GM18870 (cell line): ENCODE measurements at regions not wholly inside any gene's neighbourhood (a gene's known extent, or its start where the extent isn't known, plus 50 kb on each side); places are given as distances from the start of the nearest gene placed in this dataset.
A peak's percentile ranks its signal among the peaks of the same experiment; 100 is the strongest.
"Not testable (repeated sequence)": the region's sequence is repeated elsewhere in the genome, so short reads cannot be mapped to it uniquely, and the experiment has no call there.

Experiments
- ATAC-seq: cut with Tn5 transposase; IDR thresholded peaks from one replicate; pipeline ENCODE4 v1.9.1; 2021; ENCODE audit warnings: moderate library complexity; ENCODE audit not compliant: unreplicated experiment

DNA sequence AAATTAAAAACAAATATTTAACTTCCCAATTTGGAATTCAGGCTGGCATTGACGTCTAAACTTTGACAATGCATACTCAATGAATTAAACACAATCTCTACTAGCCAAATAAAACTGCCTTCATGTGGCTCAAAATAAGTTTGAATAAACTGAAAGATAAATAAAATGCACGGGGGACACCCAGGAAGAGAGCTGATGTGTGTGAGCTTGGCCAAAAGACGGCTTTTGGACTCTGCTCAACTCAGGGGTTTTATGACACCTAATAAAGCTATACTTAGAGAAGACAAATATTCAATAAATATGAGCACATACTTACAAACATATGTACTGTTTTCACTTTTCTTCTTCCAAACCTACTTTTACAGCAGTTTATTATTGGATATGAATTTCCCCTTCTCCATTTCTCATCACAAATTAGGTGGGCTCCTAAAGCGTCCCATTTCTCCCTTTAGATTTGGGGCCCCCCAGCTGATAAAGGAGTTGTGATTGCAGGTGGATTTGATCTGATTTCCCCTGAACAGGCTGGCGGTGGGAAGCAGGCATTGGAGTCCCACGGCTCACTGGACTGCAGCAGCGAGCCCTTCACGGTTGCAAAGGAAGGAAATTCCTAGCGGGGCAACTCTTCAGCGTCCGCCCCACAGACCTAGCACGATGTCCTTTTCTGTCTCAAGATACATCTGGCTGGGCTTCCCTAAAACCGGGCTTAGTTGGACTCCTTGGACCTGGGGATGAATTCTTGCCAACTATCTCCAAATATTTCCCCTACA is 79.6 kb downstream of the INSIG1 start:
- no peak for ATAC-seq

DNA sequence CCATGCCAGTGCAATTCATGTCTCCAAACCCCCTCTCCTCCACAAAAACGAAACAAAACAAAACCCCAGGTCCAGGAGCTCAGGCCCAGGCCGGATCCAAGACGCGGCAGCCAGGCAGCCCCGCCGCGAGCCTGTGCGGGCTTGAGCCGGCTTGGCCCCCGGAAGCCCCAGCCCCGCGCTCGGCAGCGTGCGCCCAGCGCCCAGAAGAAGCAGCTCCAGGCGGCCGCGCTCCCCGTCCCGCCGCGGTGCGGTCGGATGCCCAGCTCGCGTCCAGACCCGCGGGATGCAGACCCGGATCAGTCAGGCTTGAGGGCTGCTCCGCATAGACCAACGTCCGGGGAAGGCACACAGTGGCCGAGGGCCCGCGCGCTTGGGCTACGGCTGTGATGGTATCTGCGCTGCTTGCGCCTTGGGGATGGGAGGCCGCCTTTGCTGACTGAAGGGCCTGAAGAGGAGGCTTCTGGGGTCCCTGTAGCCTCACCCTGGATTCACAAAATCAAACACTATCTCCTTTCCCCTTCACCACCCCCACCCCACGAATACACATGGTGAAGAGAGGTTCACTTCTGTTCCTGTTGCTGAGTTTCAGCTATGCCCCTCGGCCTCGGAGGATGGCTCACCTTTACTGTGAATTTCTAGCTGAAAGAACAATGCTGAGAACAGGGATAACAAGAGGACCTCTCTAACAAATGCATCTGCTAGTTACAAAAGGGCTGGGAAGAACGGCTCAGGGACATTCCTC is 79.9 kb upstream of the EN2 start:
- ATAC-seq: no peak

DNA sequence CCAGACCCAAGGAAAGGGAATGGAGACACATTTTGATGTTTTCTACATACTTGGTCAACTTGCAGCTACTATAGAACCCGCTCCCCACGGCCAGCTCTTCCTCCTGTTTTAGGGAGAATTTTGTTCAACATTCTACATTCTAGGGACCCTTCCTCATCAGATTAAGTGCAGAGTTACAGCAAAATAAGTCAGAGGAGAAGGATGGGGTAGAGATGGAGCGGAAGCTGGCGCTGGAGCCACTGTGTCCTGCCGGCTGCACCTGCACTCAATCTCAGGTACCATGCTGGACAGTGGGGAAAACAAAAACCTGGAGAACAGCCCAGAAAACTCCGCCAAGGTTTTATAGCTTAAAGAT is 79.4 kb upstream of the EN2 start:
- ATAC-seq: no peak

DNA sequence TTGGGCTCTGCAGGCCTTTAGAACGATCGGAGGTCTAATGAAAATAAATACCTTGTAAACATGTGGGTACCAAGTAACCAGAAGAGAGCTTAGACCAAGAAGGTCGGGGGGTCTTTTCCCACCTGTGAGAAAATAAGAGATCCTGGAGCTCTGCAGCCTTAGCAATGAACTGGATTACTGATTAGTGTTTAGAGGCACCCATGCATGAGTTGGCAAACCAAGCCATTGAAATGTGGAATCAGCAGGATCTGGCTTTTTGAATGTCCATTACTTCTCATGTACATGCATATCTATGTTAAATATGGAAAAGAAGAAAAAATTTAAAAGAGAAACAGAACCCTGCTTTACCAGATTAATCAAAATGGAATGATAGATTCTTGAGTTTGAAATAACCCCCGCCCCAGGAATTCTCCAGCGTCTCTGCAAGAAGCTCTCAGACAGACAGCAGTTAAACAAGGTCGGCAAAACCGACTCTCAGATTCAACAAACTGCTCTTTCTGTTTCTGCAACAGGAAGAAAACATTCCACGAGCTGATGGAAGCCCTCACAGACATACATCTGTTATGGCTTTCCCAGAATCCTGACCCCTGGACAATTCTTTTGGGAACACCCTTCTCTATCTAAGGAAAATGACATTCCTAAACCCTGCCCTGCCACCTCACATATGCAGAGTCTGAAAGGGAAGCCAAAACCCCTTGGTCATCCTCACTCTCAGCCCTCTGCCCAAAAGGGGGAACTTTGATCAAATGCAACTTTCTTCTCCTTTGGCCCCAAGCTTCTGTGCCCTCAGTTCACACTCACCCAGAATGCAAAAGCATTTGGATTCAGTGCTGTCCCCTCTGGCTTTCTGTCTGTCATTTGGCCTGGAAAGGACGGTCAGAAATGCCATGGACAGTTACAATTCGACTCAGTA is 78.7 kb upstream of the EN2 start:
- no peak for ATAC-seq

DNA sequence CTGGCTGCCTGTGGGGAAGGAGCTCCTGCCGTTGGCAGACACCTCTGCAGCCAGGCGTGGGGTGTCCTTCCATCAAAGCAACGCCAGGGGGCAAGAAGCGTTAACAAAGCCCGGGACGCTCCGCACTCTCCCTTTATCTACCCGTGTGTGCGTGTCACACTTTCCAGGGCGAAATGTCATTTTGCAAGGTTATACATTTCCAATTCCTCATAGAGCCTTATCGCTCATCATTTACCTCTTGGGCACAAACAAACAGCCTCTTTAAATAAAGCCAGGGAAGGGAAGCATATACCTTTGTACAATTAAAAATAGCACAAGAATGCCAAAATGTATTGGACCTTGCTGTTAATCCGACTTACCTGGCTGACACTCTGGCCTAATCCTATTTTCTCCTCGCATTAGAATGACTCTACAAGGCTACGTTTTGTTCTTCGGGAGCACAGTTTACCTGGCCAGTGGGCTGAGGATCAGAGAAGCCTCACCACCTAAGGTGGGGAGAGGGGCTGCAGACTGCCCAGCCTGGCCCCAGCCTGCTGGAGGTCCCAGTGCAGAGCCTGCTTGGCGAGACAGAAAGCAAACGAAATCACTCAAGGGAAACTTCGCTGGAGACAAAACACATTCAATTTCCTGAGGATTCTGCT is 77.6 kb upstream of the EN2 start:
- peak; percentile 92 for ATAC-seq

DNA sequence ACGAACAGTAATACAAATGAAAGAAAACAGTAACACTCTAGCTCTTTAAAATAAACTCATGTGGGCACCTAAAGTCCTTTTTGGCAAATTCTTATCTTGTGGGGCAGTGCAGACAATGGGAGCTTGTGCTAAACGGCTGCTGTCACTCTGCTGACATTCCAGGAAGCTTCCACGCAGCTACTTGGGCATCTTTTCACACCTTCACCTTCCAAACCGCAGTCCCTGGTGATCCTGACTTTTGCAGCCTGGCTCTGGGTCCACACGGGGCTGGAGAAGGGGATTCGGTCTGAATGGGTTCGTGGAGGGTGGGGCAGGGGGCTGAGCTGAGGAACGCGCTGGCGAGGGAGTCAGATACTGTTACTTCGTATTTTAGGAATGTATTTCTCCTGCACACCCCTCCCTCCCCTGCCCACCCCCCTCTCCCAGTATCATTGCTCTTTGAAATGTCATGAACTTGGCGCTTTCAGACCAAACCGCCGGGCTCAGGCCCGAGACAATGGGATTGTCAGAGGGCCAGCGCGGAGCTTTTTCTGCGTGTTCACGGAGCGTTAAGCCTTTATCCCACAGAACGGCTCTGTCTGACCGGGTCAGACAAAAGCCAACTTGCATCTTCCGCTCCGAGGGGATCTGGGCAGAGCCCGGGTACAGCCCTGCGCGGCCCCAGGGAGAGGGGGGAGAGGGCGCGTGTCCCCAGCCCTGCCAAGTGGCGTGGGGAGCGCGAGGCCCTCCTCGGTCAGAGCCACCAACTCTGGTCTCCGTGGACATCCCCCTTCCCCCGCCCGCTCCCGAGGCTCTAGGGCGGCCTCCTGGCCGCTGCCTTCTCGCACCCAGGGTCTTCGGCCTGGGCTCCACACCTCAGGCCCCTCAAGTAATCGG is 76.7 kb upstream of the EN2 start:
- ATAC-seq: no peak

DNA sequence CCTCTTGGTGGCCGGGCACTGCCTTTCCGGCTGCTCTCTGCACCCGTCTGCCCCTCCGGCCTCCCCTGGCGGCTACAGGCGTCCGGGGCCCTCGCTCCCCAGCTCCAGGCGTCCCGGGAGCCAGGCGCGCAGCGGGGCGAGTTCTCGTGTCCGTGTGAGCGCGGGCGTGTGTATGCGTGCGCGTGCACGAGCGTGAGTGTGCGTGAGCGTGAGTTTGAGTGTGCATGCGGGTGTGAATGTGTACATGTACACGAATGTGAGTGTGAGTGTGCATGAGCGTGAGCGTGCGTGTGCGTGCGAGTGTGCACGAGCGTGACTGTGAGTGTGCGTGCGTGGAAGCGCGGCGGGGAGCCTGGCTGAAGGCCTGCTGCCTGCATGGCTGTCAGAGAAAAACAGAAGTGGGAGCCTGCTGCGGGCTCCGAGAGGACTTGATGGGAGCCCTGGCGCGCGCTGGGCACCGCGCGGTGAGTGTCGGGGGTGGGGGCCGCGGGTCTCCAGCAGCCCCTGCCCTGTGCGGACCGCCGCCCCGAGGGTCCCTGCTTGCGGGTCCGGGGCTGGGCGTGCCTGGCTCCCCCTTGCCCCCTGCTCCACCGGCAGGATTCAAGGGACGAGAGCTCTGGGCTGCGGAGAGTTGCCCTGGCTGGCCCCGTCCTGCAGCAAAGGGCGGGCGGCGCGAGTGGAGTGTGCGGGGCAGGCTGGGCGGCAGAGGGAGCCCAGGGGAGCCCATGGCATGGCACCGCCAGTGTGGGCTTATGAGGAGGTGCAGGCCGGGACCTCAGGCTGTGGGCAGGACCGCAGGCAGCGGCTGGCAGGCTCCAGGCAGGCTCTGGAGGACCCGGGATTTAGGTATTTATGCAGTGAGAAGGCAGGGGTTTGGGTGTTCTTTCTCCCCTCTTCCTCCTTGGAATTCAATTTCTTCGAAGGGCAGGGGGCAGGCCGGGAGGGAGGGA is 75.8 kb upstream of the EN2 start:
- no peak for ATAC-seq

DNA sequence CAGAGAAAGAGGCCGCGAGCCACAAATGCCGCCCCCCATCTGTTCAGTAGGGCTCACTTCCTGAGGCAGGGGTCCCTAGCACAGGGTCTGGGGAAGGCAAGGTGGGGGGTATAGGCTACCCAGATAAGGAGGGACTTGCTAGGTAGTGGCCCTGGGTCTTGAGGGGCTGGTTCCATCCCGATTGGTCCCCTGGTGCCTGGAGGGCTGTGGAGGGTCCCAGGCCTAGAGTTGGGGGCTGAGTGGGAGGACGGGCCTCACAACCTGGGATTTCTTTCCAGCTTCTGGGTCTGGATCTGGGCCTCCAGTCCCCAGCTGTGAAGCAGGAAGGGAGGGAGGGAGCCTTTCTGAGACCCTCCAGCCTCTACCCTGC is 75.1 kb upstream of the EN2 start:
- ATAC-seq: no peak

DNA sequence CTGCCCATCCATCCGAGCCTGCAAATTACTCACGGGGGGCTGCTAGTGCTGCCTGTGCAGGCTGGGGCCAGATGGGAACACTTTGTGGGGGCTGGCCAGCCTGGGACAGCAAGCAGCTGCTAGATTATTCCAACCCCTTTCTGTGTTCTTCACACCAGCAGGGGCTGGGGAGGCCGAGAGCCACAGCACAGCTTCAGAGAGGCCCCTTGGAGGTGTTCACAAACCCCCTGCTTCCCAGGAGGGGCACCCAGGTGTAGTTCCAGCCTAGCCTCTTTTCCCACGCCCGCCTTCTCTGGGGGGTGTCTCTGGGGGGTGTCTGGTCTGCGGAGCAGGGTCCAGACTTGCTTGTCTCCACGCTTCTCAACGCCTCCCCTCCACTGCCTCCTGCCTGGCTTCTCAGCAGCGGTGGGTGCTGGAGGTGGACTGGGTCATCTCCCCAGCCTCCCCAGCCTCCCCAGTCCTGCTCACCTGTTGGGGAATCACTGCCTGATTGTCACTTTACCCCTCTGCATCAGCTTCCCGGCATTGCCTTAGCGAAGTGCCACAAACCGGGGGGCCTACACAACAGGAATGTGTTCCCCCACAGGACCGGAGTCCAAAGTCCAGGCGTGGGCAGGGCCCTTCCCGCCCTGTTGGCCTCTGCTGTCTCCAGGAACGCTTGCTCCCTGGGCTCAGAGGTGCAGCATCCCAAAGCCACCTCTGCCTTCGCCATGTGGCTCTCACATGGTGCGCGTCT is 74.0 kb upstream of the EN2 start:
- no peak for ATAC-seq

DNA sequence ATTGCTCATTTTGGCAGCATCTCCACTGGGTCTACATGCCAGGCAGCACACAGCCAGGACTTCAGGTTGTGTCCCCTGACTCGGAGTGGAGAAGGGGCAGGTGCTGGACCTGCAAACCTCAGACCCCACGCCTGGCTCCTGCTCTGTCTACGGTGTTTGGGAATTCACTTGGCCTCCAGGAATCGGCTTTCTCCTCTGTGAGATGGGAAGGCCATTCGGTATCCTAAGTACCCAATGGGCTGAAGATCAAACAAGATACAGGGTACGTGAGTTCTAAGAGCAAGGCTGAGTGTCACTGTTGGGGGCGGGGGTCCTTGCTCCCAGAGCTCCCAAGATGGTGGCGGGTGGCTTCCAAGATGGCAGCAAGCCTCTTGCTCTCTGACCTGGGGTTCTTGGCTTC is 73.2 kb upstream of the EN2 start:
- no peak for ATAC-seq

DNA sequence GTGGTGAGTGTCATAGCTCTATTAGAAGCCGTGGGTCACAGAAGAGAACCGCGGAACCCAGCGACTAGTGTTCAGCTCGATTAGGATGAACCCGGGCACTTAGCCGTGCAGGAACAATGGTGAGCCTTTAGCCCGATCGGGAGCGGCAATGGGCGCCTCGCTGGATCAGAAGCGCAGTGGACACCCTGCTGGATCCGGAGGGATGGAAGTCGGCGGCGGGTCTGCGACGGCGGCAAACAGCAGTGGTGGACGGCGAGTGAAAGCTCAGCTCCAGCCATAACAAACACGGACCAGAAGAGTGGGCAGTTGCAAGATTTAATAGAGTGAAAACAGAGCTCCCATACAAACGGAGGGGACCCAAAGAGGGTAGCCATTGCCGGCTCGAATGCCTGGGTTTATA is 72.7 kb upstream of the EN2 start:
- ATAC-seq: not testable (repeated sequence)

DNA sequence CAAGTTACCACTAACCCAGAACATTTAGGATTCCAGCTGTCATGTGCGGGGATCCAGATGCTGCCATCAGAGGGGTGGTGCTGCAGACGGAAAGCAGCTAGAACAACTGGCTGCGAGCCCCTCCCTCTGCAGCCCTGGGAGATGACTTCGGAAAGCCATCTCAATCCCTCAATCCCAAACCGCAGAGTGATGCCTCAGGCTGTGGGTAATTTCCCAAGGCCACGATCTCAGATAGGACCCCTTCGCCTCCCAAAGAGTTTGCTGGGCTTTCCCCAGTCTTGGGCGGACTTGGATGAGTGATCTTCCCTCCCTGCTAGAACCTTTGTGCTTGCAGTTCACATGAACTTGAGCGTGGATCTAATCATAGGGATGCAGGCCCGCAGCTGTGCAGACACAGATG is 71.3 kb upstream of the EN2 start:
- no peak for ATAC-seq

DNA sequence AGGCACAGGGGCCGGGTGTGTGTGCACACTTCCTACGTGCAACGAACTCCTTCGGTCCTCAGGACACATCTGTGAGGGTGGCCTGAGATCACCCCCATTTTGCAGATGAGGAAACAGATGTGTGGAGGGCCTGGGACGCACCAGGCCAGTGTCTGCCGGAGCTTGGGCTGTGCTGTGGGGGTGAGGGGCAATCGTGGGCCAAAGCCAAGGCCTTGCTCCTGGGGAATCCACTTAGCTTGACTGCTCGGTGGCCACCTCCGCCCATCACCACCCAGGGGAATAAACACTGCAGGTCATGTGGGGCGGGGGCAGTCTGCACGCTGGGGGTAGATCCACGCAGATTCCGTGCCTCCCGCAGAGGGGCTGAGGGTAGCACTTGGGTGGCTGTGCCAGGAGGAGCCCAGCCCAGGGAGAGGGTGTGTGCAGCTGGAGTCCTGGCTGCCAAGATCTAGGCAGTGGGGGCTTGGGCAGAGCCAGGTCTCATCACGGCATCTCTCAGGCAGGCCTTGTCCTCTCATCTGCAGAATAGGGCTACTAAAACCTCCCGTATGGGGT is 70.8 kb upstream of the EN2 start:
- ATAC-seq: no peak

DNA sequence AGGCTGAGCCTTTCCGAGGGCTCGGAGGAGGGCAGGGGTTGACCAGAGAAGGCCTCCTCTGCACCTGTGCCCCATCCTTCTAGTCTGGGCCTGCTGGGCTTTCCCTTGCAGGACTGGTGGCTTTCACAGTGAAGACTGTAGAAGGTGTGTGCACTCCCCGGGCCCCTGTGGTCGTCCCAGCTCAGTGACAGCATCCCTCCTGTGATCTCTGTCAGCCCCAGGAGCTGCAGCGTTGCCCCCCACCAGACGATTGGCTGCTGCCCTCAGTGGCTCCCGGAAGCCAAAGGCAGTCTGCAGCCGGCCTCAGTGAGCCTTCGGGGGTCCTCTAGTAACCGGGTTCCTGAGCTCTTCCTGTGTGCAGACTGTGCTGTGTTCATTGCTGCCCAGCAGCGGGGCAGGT is 69.4 kb upstream of the EN2 start:
- ATAC-seq: no peak

DNA sequence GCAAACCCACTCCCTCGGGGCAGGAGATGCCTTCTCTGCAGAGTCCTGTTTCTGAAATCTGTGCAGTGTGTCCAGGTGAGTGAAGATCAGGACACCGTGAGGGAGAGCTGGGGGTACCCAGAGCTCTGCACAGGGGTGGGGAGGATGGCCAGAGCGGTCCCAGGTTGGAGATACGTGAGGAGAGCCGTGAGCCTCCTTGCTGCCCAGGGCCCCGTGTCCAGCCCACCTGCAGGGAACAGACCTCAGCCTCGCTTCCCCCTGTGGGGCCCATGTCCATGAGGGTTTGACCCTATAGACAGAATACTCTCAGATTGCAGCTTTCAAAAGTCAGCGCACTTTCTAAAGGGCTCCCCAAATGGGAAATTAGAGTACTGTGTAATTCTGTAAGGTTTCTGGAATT is 66.5 kb upstream of the EN2 start:
- no peak for ATAC-seq

DNA sequence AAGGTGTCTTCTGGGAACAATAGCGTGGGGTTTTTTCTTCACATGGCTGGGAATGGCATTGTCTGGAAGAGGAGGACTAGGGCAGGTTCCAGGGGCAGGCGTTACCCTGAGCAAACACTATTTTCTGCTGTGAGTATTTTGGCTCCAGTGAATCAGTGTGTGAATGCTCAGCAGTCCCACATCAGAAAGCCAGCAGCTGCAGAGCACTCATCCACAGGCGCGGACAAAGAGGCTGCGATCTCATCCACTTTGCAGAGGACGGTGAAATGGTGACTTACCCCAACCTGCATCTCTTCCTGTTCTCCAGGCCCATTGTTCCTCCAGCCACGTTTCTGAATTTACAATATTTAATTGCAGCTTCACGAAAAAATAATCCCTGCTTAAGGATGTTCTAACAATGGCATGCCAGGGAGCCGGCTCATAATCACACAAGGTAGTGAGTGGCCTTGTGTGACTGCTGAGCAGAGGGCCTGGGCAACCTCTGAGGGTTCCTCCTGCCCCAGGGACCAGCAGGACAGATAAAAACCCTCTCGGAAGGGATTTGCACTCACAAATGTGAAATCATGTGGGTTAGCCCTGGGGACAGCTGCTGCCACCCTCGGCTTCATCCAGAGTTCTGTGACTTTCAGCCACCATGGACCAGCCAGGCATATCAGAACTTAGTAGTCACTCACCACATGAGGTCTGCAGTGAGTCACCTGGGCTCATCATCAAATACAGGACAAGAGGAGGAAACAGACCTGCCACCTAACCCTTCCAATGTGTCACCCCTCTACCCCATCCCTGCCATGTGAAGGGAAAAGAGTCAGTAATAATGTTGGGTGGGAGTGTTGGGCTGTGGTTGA is 65.0 kb upstream of the EN2 start:
- no peak for ATAC-seq

DNA sequence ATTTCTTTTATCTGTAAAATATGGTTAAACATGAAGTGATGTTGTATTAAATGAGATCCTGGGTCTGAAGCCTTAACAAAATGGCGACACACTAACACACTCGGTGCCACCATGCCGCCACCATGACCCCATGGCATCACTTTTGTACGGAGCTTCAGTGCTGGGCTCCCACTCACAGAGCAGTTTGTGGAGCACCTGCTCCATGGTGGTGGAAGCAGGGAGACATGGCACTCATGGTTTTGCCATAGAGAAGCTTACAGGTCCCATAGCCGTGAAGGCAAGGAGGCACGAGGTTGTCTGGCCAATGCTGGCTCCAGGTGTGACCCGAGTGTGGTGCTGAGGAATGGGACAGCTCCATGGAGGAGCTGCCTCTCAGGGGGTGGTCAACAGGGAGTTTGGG is 63.5 kb upstream of the EN2 start:
- no peak for ATAC-seq
